Ishikawa (cell line): ENCODE measurements at regions not wholly inside any gene's neighbourhood (a gene's known extent, or its start where the extent isn't known, plus 50 kb on each side); places are given as distances from the start of the nearest gene placed in this dataset.

Source experiments
- CEBPB ChIP-seq: IDR thresholded peaks from 2 replicates; pipeline ENCODE4 v1.6.1; 2012
- CREB1 ChIP-seq: IDR thresholded peaks from 2 replicates; pipeline ENCODE4 v1.6.1; 2012; ENCODE audit warnings: low read depth
- FOXM1 ChIP-seq: IDR thresholded peaks from 2 replicates; pipeline ENCODE4 v1.6.1; 2012; ENCODE audit warnings: low read depth, borderline replicate concordance
- NFIC ChIP-seq: IDR thresholded peaks from 2 replicates; pipeline ENCODE4 v1.6.1; 2012
- RAD21 ChIP-seq: IDR thresholded peaks from 2 replicates; pipeline ENCODE4 v1.6.1; 2012; ENCODE audit warnings: low read depth
- TAF1 ChIP-seq: IDR thresholded peaks from 2 replicates; pipeline ENCODE4 v1.6.1; 2012; ENCODE audit warnings: low read depth, mild to moderate bottlenecking
- YY1 ChIP-seq: IDR thresholded peaks from 2 replicates; pipeline ENCODE4 v1.6.1; 2012; ENCODE audit warnings: low read depth
- ZBTB7A ChIP-seq: IDR thresholded peaks from 2 replicates; pipeline ENCODE4 v1.6.1; 2012; ENCODE audit warnings: low read depth
- TF ChIP-seq, protein P1 (sequence below): IDR thresholded peaks from 2 replicates; pipeline ENCODE4 v1.6.1; 2012
- TF ChIP-seq, protein P2 (sequence below): IDR thresholded peaks from 2 replicates; pipeline ENCODE4 v1.6.1; 2012; ENCODE audit warnings: low read depth, mild to moderate bottlenecking

DNA sequence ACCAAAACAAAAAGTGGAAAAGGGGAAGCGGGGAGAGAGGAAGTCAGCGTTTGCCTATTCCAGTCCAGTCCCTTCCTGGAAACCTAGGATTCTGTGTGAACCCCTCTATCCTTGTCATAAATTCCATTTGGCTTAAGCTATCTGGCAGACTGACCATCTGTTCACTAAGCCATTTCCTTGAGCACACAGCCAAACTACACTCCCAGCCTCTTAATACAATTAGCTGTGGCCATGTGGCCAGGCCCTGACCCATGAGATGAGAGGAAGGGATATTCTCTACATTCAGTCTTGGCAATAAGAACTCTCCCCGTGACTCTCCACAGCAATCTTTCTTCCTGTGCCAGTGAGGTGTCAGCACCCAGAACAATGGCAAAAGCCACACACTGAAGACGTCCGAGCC is 424.8 kb downstream of the TLE1 start:
- TF ChIP-seq, protein P1, sequence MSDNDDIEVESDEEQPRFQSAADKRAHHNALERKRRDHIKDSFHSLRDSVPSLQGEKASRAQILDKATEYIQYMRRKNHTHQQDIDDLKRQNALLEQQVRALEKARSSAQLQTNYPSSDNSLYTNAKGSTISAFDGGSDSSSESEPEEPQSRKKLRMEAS, result no peak
- TF ChIP-seq NFIC (no peak), CEBPB (no peak), CREB1 (no peak), ZBTB7A (no peak), TAF1 (no peak), RAD21 (no peak), YY1 (no peak), FOXM1 (no peak)
- TF ChIP-seq, protein P2, sequence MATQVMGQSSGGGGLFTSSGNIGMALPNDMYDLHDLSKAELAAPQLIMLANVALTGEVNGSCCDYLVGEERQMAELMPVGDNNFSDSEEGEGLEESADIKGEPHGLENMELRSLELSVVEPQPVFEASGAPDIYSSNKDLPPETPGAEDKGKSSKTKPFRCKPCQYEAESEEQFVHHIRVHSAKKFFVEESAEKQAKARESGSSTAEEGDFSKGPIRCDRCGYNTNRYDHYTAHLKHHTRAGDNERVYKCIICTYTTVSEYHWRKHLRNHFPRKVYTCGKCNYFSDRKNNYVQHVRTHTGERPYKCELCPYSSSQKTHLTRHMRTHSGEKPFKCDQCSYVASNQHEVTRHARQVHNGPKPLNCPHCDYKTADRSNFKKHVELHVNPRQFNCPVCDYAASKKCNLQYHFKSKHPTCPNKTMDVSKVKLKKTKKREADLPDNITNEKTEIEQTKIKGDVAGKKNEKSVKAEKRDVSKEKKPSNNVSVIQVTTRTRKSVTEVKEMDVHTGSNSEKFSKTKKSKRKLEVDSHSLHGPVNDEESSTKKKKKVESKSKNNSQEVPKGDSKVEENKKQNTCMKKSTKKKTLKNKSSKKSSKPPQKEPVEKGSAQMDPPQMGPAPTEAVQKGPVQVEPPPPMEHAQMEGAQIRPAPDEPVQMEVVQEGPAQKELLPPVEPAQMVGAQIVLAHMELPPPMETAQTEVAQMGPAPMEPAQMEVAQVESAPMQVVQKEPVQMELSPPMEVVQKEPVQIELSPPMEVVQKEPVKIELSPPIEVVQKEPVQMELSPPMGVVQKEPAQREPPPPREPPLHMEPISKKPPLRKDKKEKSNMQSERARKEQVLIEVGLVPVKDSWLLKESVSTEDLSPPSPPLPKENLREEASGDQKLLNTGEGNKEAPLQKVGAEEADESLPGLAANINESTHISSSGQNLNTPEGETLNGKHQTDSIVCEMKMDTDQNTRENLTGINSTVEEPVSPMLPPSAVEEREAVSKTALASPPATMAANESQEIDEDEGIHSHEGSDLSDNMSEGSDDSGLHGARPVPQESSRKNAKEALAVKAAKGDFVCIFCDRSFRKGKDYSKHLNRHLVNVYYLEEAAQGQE, result no peak
